ENCODE measurements at regions not wholly inside any gene's neighbourhood (a gene's known extent, or its start where the extent isn't known, plus 50 kb on each side); places are given as distances from the start of the nearest gene placed in this dataset.

DNA sequence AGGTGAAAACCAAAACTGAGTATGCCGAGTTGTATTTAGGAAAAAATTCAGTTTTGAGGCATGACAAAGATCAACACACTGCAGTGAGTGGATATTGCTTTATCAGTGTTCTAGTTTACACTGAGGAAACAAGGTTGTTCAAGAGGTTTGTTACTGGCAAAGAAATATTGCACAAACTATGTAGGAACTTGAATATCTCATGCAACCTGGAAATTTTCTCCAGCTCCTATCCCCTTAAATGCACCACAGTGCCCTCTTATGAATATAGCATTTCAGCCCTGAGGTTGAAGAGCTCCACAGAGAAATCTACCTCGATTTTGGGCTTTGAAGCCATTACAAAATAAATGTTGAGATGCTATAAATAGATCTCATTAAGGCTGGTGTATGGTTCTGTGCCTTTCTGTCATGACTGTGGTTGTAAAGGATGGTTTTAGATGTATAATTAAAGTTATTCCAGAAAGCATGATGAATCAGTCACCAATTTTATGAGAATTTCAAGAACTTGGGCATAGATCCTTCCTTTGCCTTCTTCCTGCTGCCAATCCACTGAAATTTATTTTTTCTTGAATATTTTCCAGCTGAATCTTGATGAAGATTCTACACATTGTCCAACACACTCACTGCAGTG is 159.3 kb downstream of the SPATA31D1 start:
- TF ChIP-seq, protein P1, sequence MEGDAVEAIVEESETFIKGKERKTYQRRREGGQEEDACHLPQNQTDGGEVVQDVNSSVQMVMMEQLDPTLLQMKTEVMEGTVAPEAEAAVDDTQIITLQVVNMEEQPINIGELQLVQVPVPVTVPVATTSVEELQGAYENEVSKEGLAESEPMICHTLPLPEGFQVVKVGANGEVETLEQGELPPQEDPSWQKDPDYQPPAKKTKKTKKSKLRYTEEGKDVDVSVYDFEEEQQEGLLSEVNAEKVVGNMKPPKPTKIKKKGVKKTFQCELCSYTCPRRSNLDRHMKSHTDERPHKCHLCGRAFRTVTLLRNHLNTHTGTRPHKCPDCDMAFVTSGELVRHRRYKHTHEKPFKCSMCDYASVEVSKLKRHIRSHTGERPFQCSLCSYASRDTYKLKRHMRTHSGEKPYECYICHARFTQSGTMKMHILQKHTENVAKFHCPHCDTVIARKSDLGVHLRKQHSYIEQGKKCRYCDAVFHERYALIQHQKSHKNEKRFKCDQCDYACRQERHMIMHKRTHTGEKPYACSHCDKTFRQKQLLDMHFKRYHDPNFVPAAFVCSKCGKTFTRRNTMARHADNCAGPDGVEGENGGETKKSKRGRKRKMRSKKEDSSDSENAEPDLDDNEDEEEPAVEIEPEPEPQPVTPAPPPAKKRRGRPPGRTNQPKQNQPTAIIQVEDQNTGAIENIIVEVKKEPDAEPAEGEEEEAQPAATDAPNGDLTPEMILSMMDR (IDR thresholded peaks at IDR 0.05), result no peak

DNA sequence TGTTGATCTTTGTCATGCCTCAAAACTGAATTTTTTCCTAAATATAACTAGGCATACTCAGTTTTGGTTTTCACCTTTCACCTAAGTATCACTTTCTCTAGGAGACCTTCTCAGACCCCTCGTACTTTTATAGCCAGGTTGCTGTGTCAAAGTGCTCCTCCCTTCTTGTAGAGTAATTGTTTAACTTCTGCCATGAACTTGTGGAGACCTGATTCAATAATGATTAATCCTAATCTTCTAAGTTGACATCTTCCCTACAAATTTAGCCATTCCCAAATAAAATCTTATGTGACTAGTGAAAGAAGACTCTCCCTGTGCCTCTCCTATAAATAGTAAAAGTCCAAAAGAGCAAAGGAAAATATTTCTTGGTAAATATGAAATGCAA is 159.8 kb downstream of the SPATA31D1 start:
- TF ChIP-seq, protein P1 (IDR thresholded peaks at IDR 0.05), result no peak

DNA sequence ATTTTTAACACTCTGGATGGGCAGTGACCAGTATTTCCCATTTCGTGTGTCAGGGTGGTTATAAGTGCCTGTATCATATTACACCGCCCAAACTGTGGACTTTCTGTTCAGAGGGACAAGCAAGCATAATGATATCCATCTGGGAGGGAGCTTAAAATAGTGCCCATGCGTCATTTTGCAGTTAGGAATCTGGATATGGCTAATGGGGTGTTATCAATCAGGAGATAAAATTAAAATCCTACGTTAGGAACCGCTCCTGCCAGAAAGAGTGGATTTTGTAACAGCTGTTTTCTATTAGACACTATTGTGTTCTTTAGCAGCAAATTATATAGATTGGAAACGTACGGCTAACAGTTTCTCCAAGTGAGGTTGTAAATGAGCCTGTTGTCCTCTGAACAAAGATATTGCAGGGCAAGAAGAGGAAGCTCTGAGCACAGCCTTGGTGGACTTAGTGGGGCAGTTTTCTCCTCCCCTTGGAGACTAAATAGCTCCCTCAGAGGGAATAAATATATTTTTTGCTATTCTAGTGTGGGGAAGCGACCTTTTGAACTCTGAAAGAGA is 160.4 kb downstream of the SPATA31D1 start:
- TF ChIP-seq, protein P1 (IDR thresholded peaks at IDR 0.05), result no peak

GRCh38 chr9:82149501-82149946 is 161.0 kb downstream of the SPATA31D1 start:
- TF ChIP-seq, protein P1 (IDR thresholded peaks at IDR 0.05), result no peak

DNA sequence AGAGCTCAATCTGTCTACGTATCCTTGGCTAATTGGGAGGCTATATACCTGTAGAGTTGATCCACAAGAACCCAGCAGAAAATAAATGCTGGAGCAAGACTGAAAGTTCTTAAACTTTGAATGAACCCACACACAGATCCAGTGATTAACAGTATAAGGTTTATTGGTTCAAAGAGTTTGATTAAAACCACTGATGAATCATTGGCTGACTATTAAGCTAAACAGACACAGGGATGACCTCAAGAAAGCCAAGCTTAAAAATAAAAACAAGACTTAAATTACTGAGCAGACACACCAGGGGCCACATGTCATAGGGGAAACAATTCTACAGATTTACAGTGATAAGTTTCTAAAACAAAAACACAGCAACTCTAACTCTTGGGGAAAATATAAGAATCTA is 163.6 kb downstream of the SPATA31D1 start:
- TF ChIP-seq, protein P1 (IDR thresholded peaks at IDR 0.05), result no peak

GRCh38 chr9:82153032-82153431 is 164.5 kb downstream of the SPATA31D1 start:
- TF ChIP-seq, protein P1 (IDR thresholded peaks at IDR 0.05), result no peak

DNA sequence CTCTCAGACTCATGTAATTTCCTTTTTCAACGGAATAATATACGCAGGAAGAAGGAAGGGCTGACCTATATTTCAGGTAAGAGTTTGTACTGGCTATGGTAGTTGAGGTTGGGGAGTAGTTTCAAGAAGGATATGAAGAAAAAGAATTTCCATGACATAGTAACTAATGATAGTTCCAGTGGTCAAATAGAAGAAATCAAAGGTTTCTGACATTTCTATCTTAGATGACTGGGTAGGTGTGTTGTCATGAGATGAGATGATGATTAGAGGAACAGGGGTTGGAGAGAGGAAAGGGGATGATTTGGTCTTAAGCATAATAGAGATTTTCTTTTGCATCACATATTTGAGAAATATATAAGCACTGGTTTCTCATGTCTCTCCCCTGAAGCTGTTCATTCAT is 166.0 kb downstream of the SPATA31D1 start:
- TF ChIP-seq, protein P1 (IDR thresholded peaks at IDR 0.05), result no peak
